Kidney (tissue), 13 donors: ENCODE measurements at regions not wholly inside any gene's neighbourhood (a gene's known extent, or its start where the extent isn't known, plus 50 kb on each side); places are given as distances from the start of the nearest gene placed in this dataset.

Experiments used
- DNase-seq, 5 donors: peaks; one replicate each; pipeline ENCODE4 v3.0.0-alpha.2; 2013 to 2020
- FAIRE-seq: peaks from 2 replicates; lab custom pipeline; 2012; peaks lifted over from hg19 to GRCh38; lab: Jason Lieb, UNC
- H3K27ac ChIP-seq, 2 donors: one replicate each; pipeline ENCODE4 v1.7.0; 2013; ENCODE audit warnings: low read depth in 2 of 2, low read length in 2 of 2, inconsistent platforms in 1 of 2
- H3K27me3 ChIP-seq: one replicate; pipeline ENCODE4 v1.7.1; 2013; ENCODE audit warnings: low read length, inconsistent platforms; ENCODE audit not compliant: control insufficient read depth, insufficient read depth
- H3K36me3 ChIP-seq, 3 donors: one replicate each; pipeline versions ENCODE4 v1.7.0 to v1.7.1; 2013; ENCODE audit warnings: low read length in 3 of 3, control low read depth in 1 of 3, inconsistent platforms in 1 of 3; ENCODE audit not compliant: insufficient read depth in 3 of 3, control insufficient read depth in 2 of 3
- H3K4me1 ChIP-seq, 3 donors: one replicate each; pipeline versions ENCODE4 v1.7.0 to v1.7.1; 2013; ENCODE audit warnings: low read length in 3 of 3, inconsistent platforms in 1 of 3, low read depth in 1 of 3; ENCODE audit not compliant: control insufficient read depth in 2 of 3, insufficient read depth in 2 of 3
- H3K4me3 ChIP-seq, 3 donors: one replicate each; pipeline versions ENCODE4 v1.7.0 to v1.8.1; 2013; ENCODE audit warnings: low read length in 3 of 3, control low read depth in 1 of 3, inconsistent platforms in 1 of 3
- H3K9ac ChIP-seq, 3 donors: one replicate each; pipeline versions ENCODE4 v1.7.0 to v1.7.1; 2013; ENCODE audit warnings: low read length in 3 of 3, control low read depth in 1 of 3, inconsistent platforms in 1 of 3
- H3K9me3 ChIP-seq, 3 donors: one replicate each; pipeline versions ENCODE4 v1.7.0 to v1.7.1; 2013; ENCODE audit warnings: low read length in 3 of 3, control low read depth in 1 of 3, inconsistent platforms in 1 of 3; ENCODE audit not compliant: control insufficient read depth in 2 of 3, insufficient read depth in 1 of 3
- CTCF ChIP-seq: IDR thresholded peaks from 3 replicates; pipeline ENCODE4 v1.5.1; 2012; ENCODE audit warnings: mild to moderate bottlenecking, moderate library complexity, borderline replicate concordance; ENCODE audit not compliant: insufficient read depth; ENCODE audit errors: extremely low read depth
- intact Hi-C: fragments of 100-400 bp; cut with DNase I; formaldehyde crosslinking; loops from one replicate; pipeline ENCODE4 v1.11.1; 2022
- donor health status: control.
- donor health status: control.
- donor health status: control.
- donor health status: control.
- donor health status: control.
- donor health status: DM: yes; HTN: yes; CAD: no.
- donor health status: Normal renal cell carcinoma (clear cell type).

- intact Hi-C loops = no loop called here
- no peaks in the 10 kb centered on the region for H3K36me3 ChIP-seq
- H3K27me3 ChIP-seq = no peaks in the 10 kb centered on the region
- H3K9me3 ChIP-seq = peaks cover 0 to 5% (median 0%) of the 10 kb centered on the region in 3 donors
- H3K4me3 ChIP-seq = no peak overlapping the region
- FAIRE-seq = no peak
- H3K4me1 ChIP-seq = no peaks in the 10 kb centered on the region
- no peak for TF ChIP-seq CTCF
- no peak overlapping the region for H3K9ac ChIP-seq
- no peak overlapping the region for H3K27ac ChIP-seq
- no peak for DNase-seq
Measured at GRCh38 chr6:91970700-91971099, 1383.8 kb upstream of the MAP3K7 start.

GRCh38 chr6:91965872-91966271 lies 1379.0 kb upstream of the MAP3K7 start:
- intact Hi-C loops = no loop called here
- FAIRE-seq = no peak
- no peak for DNase-seq
- H3K27me3 ChIP-seq = no peaks in the 10 kb centered on the region
- no peaks in the 10 kb centered on the region for H3K4me1 ChIP-seq
- no peak overlapping the region for H3K27ac ChIP-seq
- peaks cover 0 to 6% (median 0%) of the 10 kb centered on the region in 3 donors for H3K9me3 ChIP-seq
- H3K36me3 ChIP-seq = no peaks in the 10 kb centered on the region
- TF ChIP-seq CTCF = no peak
- no peak overlapping the region for H3K9ac ChIP-seq
- H3K4me3 ChIP-seq = no peak overlapping the region

GRCh38 chr6:91961671-91962070 lies 1374.8 kb upstream of the MAP3K7 start:
- H3K4me1 ChIP-seq = no peaks in the 10 kb centered on the region
- H3K27ac ChIP-seq = no peak overlapping the region
- TF ChIP-seq CTCF = no peak
- intact Hi-C loops = no loop called here
- DNase-seq (no peak), FAIRE-seq (no peak)
- H3K4me3 ChIP-seq = no peak overlapping the region
- no peaks in the 10 kb centered on the region for H3K27me3 ChIP-seq
- peaks cover 0 to 6% (median 0%) of the 10 kb centered on the region in 3 donors for H3K9me3 ChIP-seq
- no peak overlapping the region for H3K9ac ChIP-seq
- no peaks in the 10 kb centered on the region for H3K36me3 ChIP-seq

GRCh38 chr6:91961236-91961635 lies 1374.4 kb upstream of the MAP3K7 start:
- H3K36me3 ChIP-seq = no peaks in the 10 kb centered on the region
- no peak overlapping the region for H3K4me3 ChIP-seq
- intact Hi-C loops = no loop called here
- H3K4me1 ChIP-seq = no peaks in the 10 kb centered on the region
- peaks cover 0 to 2% (median 0%) of the 10 kb centered on the region in 3 donors for H3K9me3 ChIP-seq
- FAIRE-seq = no peak
- no peak for DNase-seq
- H3K27me3 ChIP-seq = no peaks in the 10 kb centered on the region
- no peak overlapping the region for H3K9ac ChIP-seq
- TF ChIP-seq CTCF = no peak
- H3K27ac ChIP-seq = no peak overlapping the region
